GM19025 (cell line): ENCODE measurements at regions not wholly inside any gene's neighbourhood (a gene's known extent, or its start where the extent isn't known, plus 50 kb on each side); places are given as distances from the start of the nearest gene placed in this dataset.

ENCODE experiments used
- ATAC-seq: cut with Tn5 transposase; IDR thresholded peaks from one replicate; pipeline ENCODE4 v1.9.1; 2021; ENCODE audit warnings: mild to moderate bottlenecking, low read depth, moderate library complexity; ENCODE audit not compliant: unreplicated experiment

- no peak for ATAC-seq
Measured at GRCh38 chr2:43040084-43040854, 186.1 kb downstream of the ZFP36L2 start.

GRCh38 chr2:43039376-43040080, 186.9 kb downstream of the ZFP36L2 start:
- ATAC-seq: no peak

- no peak for ATAC-seq
Measured at GRCh38 chr2:43038696-43039094, 187.7 kb downstream of the ZFP36L2 start.

GRCh38 chr2:43038034-43038695, 188.2 kb downstream of the ZFP36L2 start:
- ATAC-seq: no peak

GRCh38 chr2:43035922-43036321, 190.5 kb downstream of the ZFP36L2 start:
- ATAC-seq: no peak

GRCh38 chr2:43034921-43035320, 191.5 kb downstream of the ZFP36L2 start:
- no peak for ATAC-seq

GRCh38 chr2:43034242-43034619, 192.2 kb downstream of the ZFP36L2 start:
- ATAC-seq: no peak

GRCh38 chr2:43033466-43034241, 192.8 kb downstream of the ZFP36L2 start:
- no peak for ATAC-seq

- ATAC-seq: no peak
Measured at GRCh38 chr2:43033016-43033270, 193.5 kb downstream of the ZFP36L2 start.

- no peak for ATAC-seq
Measured at GRCh38 chr2:43032213-43033015, 194.0 kb downstream of the ZFP36L2 start.

- ATAC-seq: no peak
Measured at GRCh38 chr2:43031471-43032212, 194.8 kb downstream of the ZFP36L2 start.

- no peak for ATAC-seq
Measured at GRCh38 chr2:43030551-43031307, 195.7 kb downstream of the ZFP36L2 start.

- no peak for ATAC-seq
Measured at GRCh38 chr2:43029186-43029585, 197.2 kb downstream of the ZFP36L2 start.

- ATAC-seq: no peak
Measured at GRCh38 chr2:43028188-43028587, 198.2 kb downstream of the ZFP36L2 start.

- ATAC-seq: no peak
Measured at GRCh38 chr2:43027097-43027873, 199.1 kb downstream of the ZFP36L2 start.

- ATAC-seq: no peak
Measured at GRCh38 chr2:43026426-43027096, 199.8 kb downstream of the ZFP36L2 start.

GRCh38 chr2:43025709-43026295, 200.6 kb downstream of the ZFP36L2 start:
- no peak for ATAC-seq
